HG03354 (cell line): ENCODE measurements at regions not wholly inside any gene's neighbourhood (a gene's known extent, or its start where the extent isn't known, plus 50 kb on each side); places are given as distances from the start of the nearest gene placed in this dataset.

Source experiments
- ATAC-seq: cut with Tn5 transposase; IDR thresholded peaks from one replicate; pipeline ENCODE4 v1.9.1; 2021; ENCODE audit warnings: mild to moderate bottlenecking; ENCODE audit not compliant: unreplicated experiment, poor library complexity, severe bottlenecking

- ATAC-seq, result no peak
Measured at GRCh38 chr17:14972844-14973243, 292.3 kb downstream of the PMP22 start.

- no peak for ATAC-seq
Measured at GRCh38 chr17:14971054-14971453, 294.1 kb downstream of the PMP22 start.

GRCh38 chr17:14959106-14959648, 305.9 kb downstream of the PMP22 start:
- ATAC-seq, result no peak

GRCh38 chr17:14953405-14953804, 311.7 kb downstream of the PMP22 start:
- ATAC-seq, result no peak

- no peak for ATAC-seq
Measured at GRCh38 chr17:14950686-14951085, 314.4 kb downstream of the PMP22 start.

GRCh38 chr17:14950216-14950615, 314.9 kb downstream of the PMP22 start:
- ATAC-seq, result no peak

GRCh38 chr17:14947671-14948070, 317.5 kb downstream of the PMP22 start:
- no peak for ATAC-seq

- ATAC-seq, result no peak
Measured at GRCh38 chr17:14946481-14946880, 318.6 kb downstream of the PMP22 start.

GRCh38 chr17:14942526-14943190, 322.5 kb downstream of the PMP22 start:
- ATAC-seq, result no peak

GRCh38 chr17:14940938-14941265, 324.2 kb downstream of the PMP22 start:
- ATAC-seq, result no peak

- no peak for ATAC-seq
Measured at GRCh38 chr17:14940108-14940937, 324.8 kb downstream of the PMP22 start.

- no peak for ATAC-seq
Measured at GRCh38 chr17:14935845-14936485, 329.2 kb downstream of the PMP22 start.

GRCh38 chr17:14935139-14935841, 329.8 kb downstream of the PMP22 start:
- no peak for ATAC-seq

GRCh38 chr17:14933676-14934075, 331.4 kb downstream of the PMP22 start:
- ATAC-seq, result no peak

- no peak for ATAC-seq
Measured at GRCh38 chr17:14926526-14927122, 338.5 kb downstream of the PMP22 start.

GRCh38 chr17:14926073-14926472, 339.1 kb downstream of the PMP22 start:
- ATAC-seq, result no peak

- ATAC-seq, result no peak
Measured at GRCh38 chr17:14925498-14925897, 339.6 kb downstream of the PMP22 start.

GRCh38 chr17:14923981-14924380, 341.1 kb downstream of the PMP22 start:
- no peak for ATAC-seq

- no peak for ATAC-seq
Measured at GRCh38 chr17:14922411-14922810, 342.7 kb downstream of the PMP22 start.

- no peak for ATAC-seq
Measured at GRCh38 chr17:14921936-14922335, 343.2 kb downstream of the PMP22 start.
